GM12891 (cell line): ENCODE measurements at regions not wholly inside any gene's neighbourhood (a gene's known extent, or its start where the extent isn't known, plus 50 kb on each side); places are given as distances from the start of the nearest gene placed in this dataset.

Experiments
- POLR2A ChIP-seq: IDR thresholded peaks from 2 replicates; pipeline ENCODE4 v1.6.1; 2011; ENCODE audit warnings: low read depth, low read length, control low read depth
- POLR2AphosphoS5 ChIP-seq: IDR thresholded peaks from 2 replicates; pipeline ENCODE4 v1.6.1; 2011; ENCODE audit warnings: low read depth, low read length, control low read depth
- SPI1 ChIP-seq: IDR thresholded peaks from 2 replicates; pipeline ENCODE4 v1.6.1; 2011; ENCODE audit warnings: low read depth, low read length, control low read depth

GRCh38 chr3:40800343-40800742, 275.6 kb downstream of the ZNF621 start:
- TF ChIP-seq SPI1 (no peak), POLR2A (no peak), POLR2AphosphoS5 (no peak)
